ENCODE measurements at regions not wholly inside any gene's neighbourhood (a gene's known extent, or its start where the extent isn't known, plus 50 kb on each side); places are given as distances from the start of the nearest gene placed in this dataset.

DNA sequence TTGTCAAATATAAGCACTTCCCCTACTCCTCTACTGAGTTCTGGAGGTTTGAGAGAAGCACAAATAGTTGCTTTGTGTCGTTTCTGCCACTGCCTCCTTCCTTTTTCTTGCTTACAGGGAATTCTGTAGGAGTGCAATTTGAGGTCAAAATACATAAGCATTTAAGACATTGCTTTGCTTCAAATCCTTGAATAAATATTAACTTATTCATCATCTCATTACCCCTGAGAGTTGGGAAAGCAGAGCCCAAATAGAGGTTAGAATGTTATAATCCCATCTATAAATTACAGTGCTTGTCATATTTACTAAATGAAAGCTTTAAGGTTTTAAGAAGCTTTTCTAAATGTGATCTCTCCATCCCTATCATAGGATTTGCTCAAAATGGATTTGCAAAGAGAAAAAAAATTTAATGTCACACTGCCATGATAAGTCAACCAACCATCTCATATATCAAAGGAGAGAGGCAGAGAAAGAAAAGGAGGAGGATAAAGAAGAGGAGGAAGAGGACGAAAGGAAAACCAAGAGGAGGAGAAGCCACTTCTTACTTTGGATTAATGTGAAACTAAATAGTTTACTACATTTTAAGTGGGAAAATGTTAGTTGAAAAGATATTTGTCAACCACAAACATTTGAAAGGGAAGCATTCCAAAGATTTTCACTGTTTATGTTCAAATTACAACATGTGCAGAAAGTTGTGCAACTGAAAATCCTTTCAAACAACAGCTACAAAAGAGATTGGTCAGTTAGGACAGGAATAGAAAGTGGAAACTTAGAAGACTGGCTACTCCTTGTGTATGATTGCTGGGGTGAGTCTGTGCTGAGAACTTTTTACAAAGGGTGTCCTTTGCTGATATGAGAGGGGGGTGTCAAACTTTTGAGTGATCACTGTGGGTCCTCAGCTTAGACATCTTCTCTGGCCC is 277.3 kb upstream of the FN1 start (continued):
- TF ChIP-seq ZBTB40 (IDR thresholded peaks at IDR 0.05) (no peak), ZBTB40 (CRISPR knock-in tag; IDR thresholded peaks at IDR 0.05) (no peak), MED1 (CRISPR knock-in tag; IDR thresholded peaks at IDR 0.05) (0 out of 2 replicates have a peak, but pooled peaks have one; percentile 28)

Measured in HepG2 (cell line).